Mammary epithelial cell (primary cell): ENCODE measurements at regions not wholly inside any gene's neighbourhood (a gene's known extent, or its start where the extent isn't known, plus 50 kb on each side); places are given as distances from the start of the nearest gene placed in this dataset.

Experiments
- CTCF ChIP-seq, 2 donors: IDR thresholded peaks in 1 of 2; conservative IDR thresholded peaks in 1 of 2; 2 replicates each; pipeline ENCODE4 v1.5.1; 2011 to 2012; ENCODE audit warnings: inconsistent platforms in 2 of 2, low read length in 2 of 2, mild to moderate bottlenecking in 2 of 2, control low read depth in 1 of 2, low read depth in 1 of 2; ENCODE audit not compliant: insufficient read depth in 1 of 2; ENCODE audit errors: extremely low read depth in 1 of 2
- EZH2 ChIP-seq: IDR thresholded peaks from 2 replicates; pipeline ENCODE4 v1.6.1; 2012; ENCODE audit warnings: low read length, inconsistent platforms, borderline replicate concordance

- TF ChIP-seq EZH2 (no peak), CTCF (conservative IDR thresholded peaks at IDR 0.05 in 1 of 2, IDR thresholded peaks at IDR 0.05 in 1 of 2; ENCODE audit: extremely low read depth in 1 of 2, insufficient read depth in 1 of 2, low read depth in 1 of 2, low read length in 2 of 2) (no peak)
These were observed 241.5 kb downstream of the SUDS3 start for GRCh38 chr12:118617611-118618450.
